HepG2 (cell line): ENCODE measurements at regions not wholly inside any gene's neighbourhood (a gene's known extent, or its start where the extent isn't known, plus 50 kb on each side); places are given as distances from the start of the nearest gene placed in this dataset.

Experiments
- AKNA ChIP-seq: sonication (generic); formaldehyde crosslinking; IDR thresholded peaks from 2 replicates; pipeline ENCODE4 v1.4.0; 2020; ENCODE audit warnings: missing genetic modification reagents, borderline replicate concordance
- CTCF ChIP-seq: sonication (generic); formaldehyde crosslinking; IDR thresholded peaks from 2 replicates; pipeline ENCODE4 v1.5.0; 2020; ENCODE audit warnings: mild to moderate bottlenecking, missing genetic modification reagents, moderate library complexity
- MLXIP ChIP-seq: sonication (generic); formaldehyde crosslinking; IDR thresholded peaks from 2 replicates; pipeline ENCODE4 v1.9.0; 2021; ENCODE audit warnings: missing genetic modification reagents, borderline replicate concordance
- SOX13 ChIP-seq, 3 experiments: fragments of 450-650 bp in 1 of 3; sonication (generic) in 1 of 3; formaldehyde crosslinking in 1 of 3; IDR thresholded peaks in 2 of 3; conservative IDR thresholded peaks in 1 of 3; 2 replicates each; pipeline versions ENCODE4 v1.5.0 to v1.6.1; 2016 to 2020; ENCODE audit warnings: antibody characterized with exemption in 1 of 3, mild to moderate bottlenecking in 1 of 3, missing compliant biosample characterization in 1 of 3, missing genetic modification reagents in 1 of 3, moderate library complexity in 1 of 3
- ZNF331 ChIP-seq: sonication (generic); formaldehyde crosslinking; IDR thresholded peaks from 2 replicates; pipeline ENCODE4 v1.4.0; 2020; ENCODE audit warnings: missing genetic modification reagents
- ZNF407 ChIP-seq: sonication (generic); formaldehyde crosslinking; IDR thresholded peaks from one replicate; pipeline ENCODE4 v1.5.1; 2020; ENCODE audit warnings: mild to moderate bottlenecking, missing genetic modification reagents; ENCODE audit errors: not compliant biosample characterization
- ZNF547 ChIP-seq: sonication (generic); formaldehyde crosslinking; IDR thresholded peaks from 2 replicates; pipeline ENCODE4 v1.5.1; 2020; ENCODE audit warnings: mild to moderate bottlenecking, missing genetic modification reagents
- ZNF629 ChIP-seq: sonication (generic); formaldehyde crosslinking; conservative IDR thresholded peaks from 2 replicates; pipeline ENCODE4 v1.5.0; 2020; ENCODE audit warnings: missing genetic modification reagents
- ZNF800 ChIP-seq: sonication (generic); formaldehyde crosslinking; IDR thresholded peaks from 2 replicates; pipeline ENCODE4 v1.4.0; 2020; ENCODE audit warnings: missing genetic modification reagents

GRCh38 chr3:74920721-74921350 is 306.4 kb upstream of the CNTN3 start:
- TF ChIP-seq ZNF331 (CRISPR knock-in tag) (no peak), MLXIP (CRISPR knock-in tag) (no peak), ZNF629 (CRISPR knock-in tag) (no peak), ZNF407 (CRISPR knock-in tag) (no peak), SOX13 (IDR thresholded peaks at IDR 0.05) (no peak), SOX13 (CRISPR knock-in tag; conservative IDR thresholded peaks at IDR 0.05 in 1 of 2, IDR thresholded peaks at IDR 0.05 in 1 of 2) (no peak), ZNF547 (CRISPR knock-in tag) (no peak), ZNF800 (CRISPR knock-in tag) (no peak), AKNA (no peak), CTCF (CRISPR knock-in tag) (no peak)
